K562 (cell line): ENCODE measurements at regions not wholly inside any gene's neighbourhood (a gene's known extent, or its start where the extent isn't known, plus 50 kb on each side); places are given as distances from the start of the nearest gene placed in this dataset.

Experiments used
- ATAC-seq: fragments of 200-7000 bp; cut with Tn5 transposase; 3 replicates; pipeline ENCODE4 v1.9.1; 2020; ENCODE audit warnings: moderate library complexity
- BruUV-seq: library from RNA; stranded (reverse); fragments of 400-500 nt; replicated peaks from 2 replicates; lab custom pipeline; 2021; lab: Mats Ljungman, UMichigan
- CTCF ChIA-PET: fragments of 300-600 bp; formaldehyde crosslinking; extraction: SDS; loops from one replicate; lab custom pipeline; 2021; ENCODE audit warnings: low intra/inter-chr PET ratio; lab: Yijun Ruan, JAX
- POLR2A ChIA-PET: fragments of 300-600, 350-650 bp; sonication (Branson Sonifier 250); formaldehyde crosslinking; extraction: SDS; loops from one replicate; lab custom pipeline; 2021; ENCODE audit warnings: antibody characterized with exemption, inconsistent platforms; lab: Yijun Ruan, JAX
- DNase-seq, 4 experiments: peaks; one replicate each; pipeline versions ENCODE4 v3.0.0 to v3.0.0-alpha.2; 2011 to 2018; ENCODE audit warnings: low spot score in 3 of 4, mixed read lengths in 3 of 4; ENCODE audit errors: extremely low read depth in 1 of 4
- FAIRE-seq: peaks from 2 replicates; lab custom pipeline; 2011; peaks lifted over from hg19 to GRCh38; lab: Jason Lieb, UNC
- H2AFZ ChIP-seq: 2 replicates; pipeline ENCODE4 v1.6.0; 2011; ENCODE audit warnings: low read depth, low read length, control low read depth, inconsistent platforms
- H3K27ac ChIP-seq: fragments of 200-600 bp; 3 replicates; pipeline ENCODE4 v1.8.0; 2011; ENCODE audit warnings: low read depth, mild to moderate bottlenecking, control low read depth, inconsistent platforms, low read length, moderate library complexity, mixed read lengths; ENCODE audit errors: extremely low read depth
- H3K27me3 ChIP-seq, 2 experiments: fragments of 300-600 bp in 1 of 2; 2 replicates in 1 of 2; 3 replicates in 1 of 2; pipeline versions ENCODE4 v1.6.0 to v1.8.0; 2011; ENCODE audit warnings: inconsistent platforms in 2 of 2, low read length in 2 of 2, mild to moderate bottlenecking in 1 of 2, mixed read lengths in 1 of 2, moderate library complexity in 1 of 2; ENCODE audit not compliant: control insufficient read depth in 2 of 2, insufficient read depth in 2 of 2
- H3K36me3 ChIP-seq: fragments of 300-600 bp; 3 replicates; pipeline ENCODE4 v1.8.0; 2011; ENCODE audit warnings: mild to moderate bottlenecking, low read length, inconsistent platforms; ENCODE audit not compliant: control insufficient read depth, insufficient read depth
- H3K4me1 ChIP-seq, 2 experiments: fragments of 200-600 bp in 1 of 2; replicated peaks in 1 of 2; 2 replicates in 1 of 2; 3 replicates in 1 of 2; pipeline versions ENCODE4 v1.5.1 to v1.8.0; 2011; ENCODE audit warnings: inconsistent platforms in 2 of 2, low read length in 2 of 2, mild to moderate bottlenecking in 1 of 2, mixed read lengths in 1 of 2, moderate library complexity in 1 of 2; ENCODE audit not compliant: control insufficient read depth in 2 of 2, insufficient read depth in 2 of 2
- H3K4me2 ChIP-seq: 2 replicates; pipeline ENCODE4 v1.6.1; 2011; ENCODE audit warnings: low read length, control low read depth, inconsistent platforms, mixed read lengths; ENCODE audit not compliant: insufficient read depth
- H3K4me3 ChIP-seq: fragments of 200-600 bp; sonication (generic), shearing (Covaris generic); 2 replicates; pipeline ENCODE4 v1.5.1; 2016; ENCODE audit warnings: control low read depth, inconsistent platforms
- H3K79me2 ChIP-seq: fragments of 200-600 bp; 3 replicates; pipeline ENCODE4 v1.8.0; 2011; ENCODE audit warnings: low read length, inconsistent platforms; ENCODE audit not compliant: control insufficient read depth, insufficient read depth
- H3K9ac ChIP-seq, 2 experiments: 2 replicates each; pipeline versions ENCODE4 v1.6.0 to v1.6.1; 2011; ENCODE audit warnings: low read depth in 2 of 2, low read length in 2 of 2, control low read depth in 1 of 2, inconsistent platforms in 1 of 2, mild to moderate bottlenecking in 1 of 2, mixed read lengths in 1 of 2; ENCODE audit not compliant: insufficient read depth in 1 of 2
- H3K9me1 ChIP-seq: one replicate; pipeline ENCODE4 v1.6.0; 2011; ENCODE audit warnings: inconsistent platforms, mild to moderate bottlenecking, low read length, moderate library complexity; ENCODE audit not compliant: control insufficient read depth, insufficient read depth
- H3K9me3 ChIP-seq: replicated peaks from 2 replicates; pipeline ENCODE4 v1.5.1; 2011; ENCODE audit warnings: low read depth, low read length, inconsistent platforms; ENCODE audit not compliant: control insufficient read depth, insufficient read depth
- H4K20me1 ChIP-seq: replicated peaks from 2 replicates; pipeline ENCODE4 v1.6.1; 2011; ENCODE audit warnings: low read length, inconsistent platforms, mixed read lengths; ENCODE audit not compliant: control insufficient read depth, insufficient read depth
- ASH1L ChIP-seq: fragments of 450-650 bp; IDR thresholded peaks from 2 replicates; pipeline ENCODE4 v1.6.1; 2018; ENCODE audit warnings: borderline replicate concordance, mild to moderate bottlenecking, low read depth; ENCODE audit not compliant: partially characterized antibody
- MEF2A ChIP-seq: IDR thresholded peaks from 2 replicates; pipeline ENCODE4 v1.6.1; 2011; ENCODE audit warnings: low read depth, mild to moderate bottlenecking, low read length, moderate library complexity; ENCODE audit not compliant: control insufficient read depth
- PHF20 ChIP-seq: fragments of 450-650 bp; IDR thresholded peaks from 2 replicates; pipeline ENCODE4 v1.6.1; 2018; ENCODE audit not compliant: partially characterized antibody
- USF1 ChIP-seq: sonication (generic); formaldehyde crosslinking; IDR thresholded peaks from 2 replicates; pipeline ENCODE4 v1.9.0; 2022; ENCODE audit warnings: mild to moderate bottlenecking, missing genetic modification reagents
- USF2 ChIP-seq: sonication (generic); formaldehyde crosslinking; IDR thresholded peaks from 2 replicates; pipeline ENCODE4 v1.5.0; 2020; ENCODE audit warnings: missing genetic modification reagents
- WGBS: fragments of 100-300 bp; shearing (Covaris generic); methylation state at CpG from one replicate; pipeline ENCODE4 v1.1.6; 2016; ENCODE audit warnings: low coverage, mixed read lengths; ENCODE audit not compliant: insufficient coverage; ENCODE audit errors: missing lambda C conversion rate; 5-methylcytosine and 5-hydroxymethylcytosine counted together
- in situ Hi-C: fragments of 300-500 bp; cut with MboI; formaldehyde crosslinking; loops from 4 replicates; pipeline ENCODE4 v1.15.0; 2018; ENCODE audit warnings: inconsistent platforms, mixed read lengths
- intact Hi-C: fragments of 100-400 bp; cut with micrococcal nuclease; formaldehyde crosslinking; loops from 2 replicates; pipeline ENCODE4 v1.14.2; 2022

GRCh38 chr1:14140831-14141401 lies 440.9 kb downstream of the PRDM2 start:
- intact Hi-C loops, result no loop called here
- Histone ChIP-seq H3K36me3 (no peaks in the 10 kb centered on the region), H3K27ac (no peak overlapping the region), H3K27me3 (peaks cover 7 to 39% of the 10 kb centered on the region in 2 experiments; a peak in 4 of 5 replicates), H3K4me2 (no peak overlapping the region), H3K4me1 (no peaks in the 10 kb centered on the region), H2AFZ (no peak overlapping the region), H3K4me3 (no peak overlapping the region), H3K9ac (no peak overlapping the region), H3K79me2 (no peaks in the 10 kb centered on the region), H3K9me1 (no peaks in the 10 kb centered on the region), H4K20me1 (no peaks in the 10 kb centered on the region), H3K9me3 (no peaks in the 10 kb centered on the region)
- TF ChIP-seq USF2 (0 out of 2 replicates have a peak, but pooled peaks have one; percentile 16), ASH1L (no peak), MEF2A (0 out of 2 replicates have a peak, but pooled peaks have one; percentile 39), PHF20 (no peak), USF1 (CRISPR knock-in tag) (0 out of 2 replicates have a peak, but pooled peaks have one; percentile 15)
- ATAC-seq, result no peak
- 1% methylated on average over 13 of the region's 13 CpGs for WGBS
- in situ Hi-C loops, result no loop called here
- POLR2A ChIA-PET, result no interaction called here
- no peak for DNase-seq
- no peak for FAIRE-seq
- CTCF ChIA-PET, result no interaction called here
- BruUV-seq, result no TSS peak
